Erythroblast (primary cell): ENCODE measurements at regions not wholly inside any gene's neighbourhood (a gene's known extent, or its start where the extent isn't known, plus 50 kb on each side); places are given as distances from the start of the nearest gene placed in this dataset.

Experiments
- GATA1 ChIP-seq: IDR thresholded peaks from 2 replicates; pipeline ENCODE4 v1.6.1; 2011; ENCODE audit warnings: low read depth, mild to moderate bottlenecking, control low read depth, low read length, moderate library complexity
- POLR2A ChIP-seq: IDR thresholded peaks from 2 replicates; pipeline ENCODE4 v1.6.1; 2011; ENCODE audit warnings: mild to moderate bottlenecking, low read length

GRCh38 chr16:64749346-64749745, 372.5 kb downstream of the CDH11 start:
- TF ChIP-seq POLR2A (no peak), GATA1 (no peak)
